GM12878 (cell line): ENCODE measurements at regions not wholly inside any gene's neighbourhood (a gene's known extent, or its start where the extent isn't known, plus 50 kb on each side); places are given as distances from the start of the nearest gene placed in this dataset.

ENCODE experiments used
- ATAC-seq: fragments of 200-7000 bp; cut with Tn5 transposase; 3 replicates; pipeline ENCODE4 v1.9.1; 2020; ENCODE audit warnings: mild to moderate bottlenecking, moderate library complexity
- BruUV-seq: library from RNA; stranded (reverse); fragments of 400-500 nt; replicated peaks from 2 replicates; lab custom pipeline; 2021; lab: Mats Ljungman, UMichigan
- CTCF ChIA-PET: fragments of 300-600 bp; sonication (Branson Sonifier 250); formaldehyde crosslinking; extraction: SDS; loops from one replicate; lab custom pipeline; 2021; ENCODE audit warnings: inconsistent platforms; lab: Yijun Ruan, JAX
- POLR2A ChIA-PET: fragments of 350-600 bp; formaldehyde crosslinking; extraction: SDS; loops from one replicate; lab custom pipeline; 2021; ENCODE audit warnings: inconsistent platforms; lab: Charles Lee
- RAD21 ChIA-PET: fragments of 300-600 bp; sonication (Branson Sonifier 250); formaldehyde crosslinking; loops from one replicate; lab custom pipeline; 2023; ENCODE audit warnings: antibody characterized with exemption; ENCODE audit not compliant: unreplicated experiment; lab: Charles Lee
- SMC1A ChIA-PET: fragments of 300-600 bp; sonication (Branson Sonifier 250); formaldehyde crosslinking; loops from one replicate; lab custom pipeline; 2023; ENCODE audit not compliant: unreplicated experiment, uncharacterized antibody; lab: Charles Lee
- DNase-seq: peaks from one replicate; pipeline ENCODE4 v3.0.0-alpha.2; 2011; ENCODE audit warnings: low read depth, low spot score
- FAIRE-seq: peaks from 3 replicates; lab custom pipeline; 2011; peaks lifted over from hg19 to GRCh38; lab: Jason Lieb, UNC
- H2AFZ ChIP-seq: 2 replicates; pipeline ENCODE4 v1.6.0; 2011; ENCODE audit warnings: low read depth, low read length, control low read depth; ENCODE audit not compliant: control insufficient read depth
- H3K27ac ChIP-seq: 2 replicates; pipeline ENCODE4 v1.5.1; 2011; ENCODE audit warnings: control low read depth; ENCODE audit not compliant: control insufficient read depth, insufficient read depth
- H3K27me3 ChIP-seq, 2 experiments: replicated peaks in 1 of 2; 2 replicates each; pipeline versions ENCODE4 v1.6.0 to v1.6.1; 2011; ENCODE audit warnings: low read length in 1 of 2; ENCODE audit not compliant: control insufficient read depth in 2 of 2, insufficient read depth in 2 of 2
- H3K36me3 ChIP-seq, 2 experiments: 2 replicates each; pipeline ENCODE4 v1.5.1; 2011; ENCODE audit warnings: low read length in 1 of 2; ENCODE audit not compliant: control insufficient read depth in 2 of 2, insufficient read depth in 2 of 2
- H3K4me1 ChIP-seq: 2 replicates; pipeline ENCODE4 v1.6.1; 2011; ENCODE audit warnings: mild to moderate bottlenecking, low read length, moderate library complexity, mixed read lengths; ENCODE audit not compliant: control insufficient read depth, insufficient read depth
- H3K4me2 ChIP-seq: 2 replicates; pipeline ENCODE4 v1.6.0; 2011; ENCODE audit warnings: control low read depth; ENCODE audit not compliant: control insufficient read depth, insufficient read depth
- H3K4me3 ChIP-seq: fragments of 200-600 bp; sonication (generic); 2 replicates; pipeline ENCODE4 v1.5.1; 2016
- H3K79me2 ChIP-seq: 2 replicates; pipeline ENCODE4 v1.6.0; 2011; ENCODE audit warnings: low read length; ENCODE audit not compliant: control insufficient read depth, insufficient read depth
- H3K9ac ChIP-seq: 2 replicates; pipeline ENCODE4 v1.8.0; 2011; ENCODE audit warnings: low read length, control low read depth, mixed read lengths; ENCODE audit not compliant: control insufficient read depth, insufficient read depth
- H3K9me3 ChIP-seq: replicated peaks from 3 replicates; pipeline ENCODE4 v1.5.1; 2011; ENCODE audit warnings: mild to moderate bottlenecking, low read length; ENCODE audit not compliant: control insufficient read depth, insufficient read depth
- H4K20me1 ChIP-seq: 2 replicates; pipeline ENCODE4 v1.6.0; 2011; ENCODE audit not compliant: control insufficient read depth, insufficient read depth
- CBX5 ChIP-seq: sonication (generic); IDR thresholded peaks from 2 replicates; pipeline ENCODE4 v1.6.1; 2016; ENCODE audit warnings: low read depth, moderate library complexity, mild to moderate bottlenecking, inconsistent platforms
- EED ChIP-seq: sonication (generic); IDR thresholded peaks from 2 replicates; pipeline ENCODE4 v1.6.1; 2016; ENCODE audit warnings: antibody characterized with exemption, low read depth
- ETV6 ChIP-seq, 2 experiments: fragments of 450-650 bp in 1 of 2; IDR thresholded peaks in 1 of 2; conservative IDR thresholded peaks in 1 of 2; 2 replicates each; pipeline ENCODE4 v1.6.1; 2014; ENCODE audit warnings: antibody characterized with exemption in 1 of 2, borderline replicate concordance in 1 of 2, low read depth in 1 of 2, mild to moderate bottlenecking in 1 of 2, moderate library complexity in 1 of 2
- HDAC2 ChIP-seq: fragments of 200-600 bp; sonication (generic); IDR thresholded peaks from 2 replicates; pipeline ENCODE4 v1.6.1; 2017
- MXI1 ChIP-seq: fragments of 150-350 bp; IDR thresholded peaks from 2 replicates; pipeline ENCODE4 v1.6.1; 2011; ENCODE audit warnings: low read depth, mild to moderate bottlenecking, inconsistent platforms, low read length, improper control_type of control experiment
- MYB ChIP-seq: fragments of 150-350 bp; IDR thresholded peaks from 2 replicates; pipeline ENCODE4 v1.6.1; 2014; ENCODE audit warnings: mild to moderate bottlenecking, low read depth, low read length, borderline replicate concordance
- RB1 ChIP-seq: fragments of 450-650 bp; formaldehyde crosslinking; IDR thresholded peaks from 2 replicates; pipeline ENCODE4 v1.6.1; 2017; ENCODE audit warnings: mild to moderate bottlenecking, borderline replicate concordance
- RUNX3 ChIP-seq: IDR thresholded peaks from 2 replicates; pipeline ENCODE4 v1.6.1; 2012; ENCODE audit warnings: low read length, inconsistent platforms
- SIN3A ChIP-seq: IDR thresholded peaks from 2 replicates; pipeline ENCODE4 v1.6.1; 2012; ENCODE audit warnings: low read depth, low read length, improper control_type of control experiment
- TBL1XR1 ChIP-seq: IDR thresholded peaks from 2 replicates; pipeline ENCODE4 v1.6.1; 2012; ENCODE audit warnings: low read depth, low read length, improper control_type of control experiment
- TCF12 ChIP-seq: IDR thresholded peaks from 2 replicates; pipeline ENCODE4 v1.6.1; 2011; ENCODE audit warnings: low read depth, mild to moderate bottlenecking, low read length
- TCF7 ChIP-seq: IDR thresholded peaks from 2 replicates; pipeline ENCODE4 v1.6.1; 2014; ENCODE audit warnings: antibody characterized with exemption, borderline replicate concordance
- ZNF217 ChIP-seq: fragments of 450-650 bp; IDR thresholded peaks from 2 replicates; pipeline ENCODE4 v1.6.1; 2017; ENCODE audit warnings: antibody characterized with exemption, mild to moderate bottlenecking
- WGBS: methylation state at CpG from one replicate; pipeline ENCODE4 v1.1.6; 2016; ENCODE audit warnings: low lambda C conversion rate; ENCODE audit not compliant: insufficient replicate concordance, insufficient coverage; ENCODE audit errors: missing lambda C conversion rate; 5-methylcytosine and 5-hydroxymethylcytosine counted together
- in situ Hi-C: fragments of 300-500 bp; cut with MboI; formaldehyde crosslinking; loops from 9 replicates; pipeline ENCODE4 v1.14.3; 2018; ENCODE audit warnings: mixed read lengths
- intact Hi-C: fragments of 100-400 bp; cut with micrococcal nuclease; formaldehyde crosslinking; loops from one replicate; pipeline ENCODE4 v1.14.2; 2022; ENCODE audit not compliant: unreplicated experiment

GRCh38 chr17:65467156-65467555 is 94.3 kb downstream of the AXIN2 start (continued):
- TF ChIP-seq MXI1 (no peak), EED (no peak), ETV6 (conservative IDR thresholded peaks at IDR 0.05 in 1 of 2, IDR thresholded peaks at IDR 0.05 in 1 of 2; ENCODE audit: borderline replicate concordance in 1 of 2, low read depth in 1 of 2) (no peak), HDAC2 (no peak), MYB (no peak)

DNA sequence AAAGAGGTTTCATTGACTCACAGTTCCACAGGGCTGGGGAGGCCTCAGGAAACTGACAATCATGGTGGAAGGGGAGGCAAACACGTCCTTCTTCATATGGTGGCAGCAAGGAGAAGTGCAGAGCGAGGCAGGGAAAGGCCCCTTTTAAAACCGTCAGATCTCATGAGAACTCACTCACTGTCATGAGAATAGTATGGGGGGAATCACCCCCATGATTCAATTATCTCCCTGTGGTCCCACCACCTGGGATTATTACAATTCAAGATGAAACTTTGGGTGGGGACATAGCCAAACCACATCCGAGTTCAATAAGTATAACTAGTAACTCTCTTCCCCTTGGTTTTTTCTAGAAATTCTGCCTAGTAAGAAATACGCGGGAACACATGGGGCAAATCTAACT is 94.9 kb downstream of the AXIN2 start:
- intact Hi-C loops (no loop called here), in situ Hi-C loops (no loop called here)
- ChIA-PET CTCF (no interaction called here), POLR2A (no interaction called here), RAD21 (no interaction called here), SMC1A (no interaction called here)
- Histone ChIP-seq H2AFZ (no peak overlapping the region), H3K27me3 (no peaks in the 10 kb centered on the region), H3K4me3 (no peak overlapping the region), H3K27ac (no peak overlapping the region), H3K36me3 (no peaks in the 10 kb centered on the region), H3K9me3 (peaks cover 3% of the 10 kb centered on the region; the same call in 1 of the 3 replicates), H3K9ac (no peak overlapping the region), H3K4me2 (no peak overlapping the region), H3K79me2 (no peaks in the 10 kb centered on the region), H3K4me1 (no peaks in the 10 kb centered on the region; the same call in 1 of the 2 replicates), H4K20me1 (no peaks in the 10 kb centered on the region)
- TF ChIP-seq TCF7 (no peak), SIN3A (no peak), ZNF217 (no peak), RB1 (no peak), TCF12 (0 out of 2 replicates have a peak, but pooled peaks have one; percentile 6), RUNX3 (peak; percentile 47; the same call in 1 of the 2 replicates), CBX5 (0 out of 2 replicates have a peak, but pooled peaks have one; percentile 26), TBL1XR1 (no peak)
- WGBS = 17% methylated on average over 6 of the region's 6 CpGs
- ATAC-seq (no peak), FAIRE-seq (no peak), DNase-seq (no peak)
- BruUV-seq = no TSS peak
